Raji (cell line): ENCODE measurements at regions not wholly inside any gene's neighbourhood (a gene's known extent, or its start where the extent isn't known, plus 50 kb on each side); places are given as distances from the start of the nearest gene placed in this dataset.

Source experiments
- POLR2A ChIP-seq: IDR thresholded peaks from 2 replicates; pipeline ENCODE4 v1.6.1; 2011; ENCODE audit warnings: low read depth, low read length, control low read depth; ENCODE audit not compliant: insufficient read depth

DNA sequence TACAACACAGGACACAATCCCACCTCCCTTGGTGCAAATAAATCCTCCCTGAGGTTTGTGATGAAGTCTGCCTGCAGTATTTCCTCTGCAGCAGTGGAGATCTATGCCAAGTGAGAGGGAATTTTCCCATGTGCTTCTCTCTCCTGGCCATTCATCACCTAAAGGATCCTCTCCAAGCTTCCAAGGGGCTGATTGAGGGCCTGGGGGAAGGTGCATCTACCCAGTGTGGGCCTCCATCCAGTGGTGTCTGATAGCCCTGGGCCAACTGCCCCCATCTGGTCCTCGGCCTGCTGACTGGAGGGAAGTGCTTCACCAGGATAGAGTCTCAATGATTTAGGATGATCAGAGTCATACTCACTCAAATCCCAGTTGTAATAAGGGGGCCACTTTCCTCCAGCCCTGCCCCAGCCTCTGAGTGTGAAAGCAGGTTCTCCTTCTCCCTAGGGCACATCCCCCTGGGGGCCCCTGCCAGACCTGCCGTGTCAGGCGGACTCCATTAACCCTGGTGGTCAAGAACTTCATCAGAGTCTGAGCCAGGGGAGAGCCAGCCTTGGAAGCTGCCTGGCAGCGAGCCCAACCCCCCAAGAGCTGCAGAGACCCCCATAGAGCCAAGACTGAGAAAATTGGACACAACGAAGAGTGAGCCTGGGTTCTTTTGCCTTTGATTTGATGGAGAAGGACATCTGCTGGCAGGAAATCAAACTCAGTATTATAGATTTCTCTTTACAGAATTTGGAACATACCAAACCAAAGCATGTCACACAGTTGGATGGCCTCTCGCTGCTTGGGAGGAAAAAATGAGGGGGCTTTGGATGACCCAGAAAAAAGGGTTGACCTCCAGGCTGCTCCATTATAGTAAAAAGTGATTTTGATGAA lies 509.6 kb downstream of the CMPK2 start:
- TF ChIP-seq POLR2A = no peak

DNA sequence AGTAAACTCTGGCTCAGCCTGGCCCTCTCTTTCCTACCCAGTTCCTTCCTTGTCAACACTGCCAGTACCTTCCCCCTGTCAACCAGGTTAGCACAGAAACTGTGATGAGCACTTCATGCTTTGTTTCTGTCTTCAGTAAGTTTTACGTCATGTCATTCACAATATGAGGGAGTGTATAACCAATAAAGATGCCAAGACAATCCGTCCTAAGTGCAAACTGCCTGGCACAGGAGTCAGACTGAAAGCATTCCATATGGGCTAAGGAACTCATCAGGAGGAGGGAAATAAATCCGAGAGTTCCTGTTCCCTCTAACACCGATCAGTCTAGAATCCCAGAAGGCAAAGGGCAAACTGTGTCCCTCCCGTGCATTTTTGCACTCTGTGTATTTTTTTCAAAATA lies 507.2 kb downstream of the CMPK2 start:
- TF ChIP-seq POLR2A = no peak

DNA sequence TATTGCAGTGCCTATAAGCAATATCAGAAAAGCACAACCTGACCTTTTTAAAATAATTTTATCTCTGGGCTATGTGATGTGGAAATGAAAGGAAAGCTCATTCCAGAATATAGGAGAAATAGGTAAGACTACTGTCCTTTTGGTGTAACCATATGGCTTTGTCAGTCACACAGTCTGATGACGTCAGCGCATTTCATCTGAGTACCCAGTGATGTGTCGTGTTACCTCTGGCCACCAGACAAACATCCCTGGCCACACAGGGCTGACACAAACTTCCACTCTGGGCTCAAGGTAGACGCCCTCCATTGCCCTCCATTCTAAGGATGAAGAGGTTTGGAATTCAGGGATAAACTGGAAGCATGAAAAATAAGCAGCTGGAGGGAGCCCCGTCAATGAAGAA lies 506.7 kb downstream of the CMPK2 start:
- TF ChIP-seq POLR2A = no peak

DNA sequence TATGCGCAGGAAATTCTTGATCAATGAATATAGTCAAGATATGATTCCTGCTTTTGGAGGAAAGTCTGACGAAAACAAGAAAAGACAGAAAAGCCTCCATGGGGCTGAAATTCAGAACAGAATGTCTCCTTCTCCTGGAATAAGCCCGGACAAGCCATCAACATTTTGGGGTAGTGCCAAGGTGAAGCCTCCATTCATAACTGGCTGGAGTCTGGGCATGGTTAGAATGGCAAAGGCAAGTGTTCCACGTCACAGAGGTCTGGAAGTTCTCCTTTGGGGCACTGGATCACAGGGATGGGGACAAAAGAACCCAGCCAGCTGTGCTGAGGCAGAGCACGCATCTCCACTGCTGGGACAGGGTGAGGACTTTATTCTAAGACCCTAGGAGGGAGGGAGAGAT lies 505.7 kb downstream of the CMPK2 start:
- TF ChIP-seq POLR2A = no peak

DNA sequence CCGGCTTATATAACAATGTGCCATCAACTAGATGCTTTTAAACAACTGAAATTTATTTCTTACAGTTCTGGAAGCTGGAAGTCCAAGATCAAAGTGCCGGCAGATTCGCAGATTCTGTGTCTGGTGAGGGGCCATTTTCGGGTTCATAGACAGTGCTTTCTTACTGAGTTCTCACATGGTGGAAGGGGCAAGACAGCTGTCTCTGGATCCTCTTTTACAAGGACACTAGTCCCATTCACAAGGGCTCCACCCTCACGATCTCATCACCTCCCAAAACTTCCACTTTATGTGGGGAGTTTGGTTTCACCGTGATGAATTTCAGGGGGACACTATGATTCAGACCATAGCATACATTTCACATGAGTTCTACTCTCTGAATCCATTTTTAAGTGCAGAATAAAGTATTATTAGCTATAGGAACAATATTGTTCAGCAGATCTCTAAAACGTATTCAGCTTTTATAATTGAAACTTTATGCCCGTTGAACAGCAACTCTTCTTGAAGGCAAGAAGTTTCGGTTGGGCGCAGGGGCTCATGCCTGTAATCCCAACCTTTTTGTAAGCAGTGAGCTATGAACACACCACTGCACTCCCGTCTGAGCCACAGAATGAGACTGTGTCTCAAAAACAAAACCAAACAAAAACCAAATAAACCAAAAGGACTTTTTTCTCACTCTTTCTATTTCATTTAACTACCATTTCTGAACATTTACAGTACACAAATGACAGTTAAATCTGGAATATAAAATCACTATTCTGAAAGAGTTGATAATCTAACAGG lies 502.8 kb downstream of the CMPK2 start:
- no peak for TF ChIP-seq POLR2A

DNA sequence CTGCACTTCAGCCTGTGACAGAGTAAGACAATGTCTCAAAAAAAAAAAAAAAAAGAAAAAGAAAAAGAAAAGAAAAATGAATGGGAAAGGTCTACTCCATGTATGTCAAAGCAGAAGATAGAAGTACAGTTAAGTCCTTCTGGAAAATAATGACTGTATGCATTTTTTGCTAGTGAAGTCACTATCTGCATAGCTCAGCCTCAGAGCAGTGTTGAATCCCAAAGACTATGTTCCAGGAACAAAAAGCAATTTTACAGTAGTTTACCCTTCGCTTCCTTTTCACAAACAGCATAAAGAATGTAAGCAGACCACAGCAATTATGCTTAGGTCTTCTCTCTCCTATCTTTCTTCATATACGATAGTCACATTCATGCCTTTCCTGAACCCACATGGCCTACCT lies 497.4 kb downstream of the CMPK2 start:
- no peak for TF ChIP-seq POLR2A

DNA sequence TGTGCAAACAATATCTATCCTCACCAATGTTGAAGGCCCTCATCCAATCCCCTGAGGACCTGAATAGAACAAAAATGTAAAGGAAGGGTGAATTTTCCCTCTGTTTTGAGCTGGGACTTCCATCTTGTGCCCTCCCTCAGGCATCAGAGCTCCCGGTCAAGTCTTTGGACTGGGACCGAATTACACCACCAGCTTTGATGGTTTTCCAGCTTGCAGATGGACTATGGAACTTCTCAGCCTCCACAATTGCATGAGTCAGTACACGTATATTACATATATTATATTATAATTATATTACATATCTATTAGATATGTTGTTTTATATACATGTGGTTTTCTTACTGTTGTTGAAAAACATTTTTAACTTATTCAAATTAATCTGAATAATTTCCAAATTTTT lies 496.4 kb downstream of the CMPK2 start:
- no peak for TF ChIP-seq POLR2A

DNA sequence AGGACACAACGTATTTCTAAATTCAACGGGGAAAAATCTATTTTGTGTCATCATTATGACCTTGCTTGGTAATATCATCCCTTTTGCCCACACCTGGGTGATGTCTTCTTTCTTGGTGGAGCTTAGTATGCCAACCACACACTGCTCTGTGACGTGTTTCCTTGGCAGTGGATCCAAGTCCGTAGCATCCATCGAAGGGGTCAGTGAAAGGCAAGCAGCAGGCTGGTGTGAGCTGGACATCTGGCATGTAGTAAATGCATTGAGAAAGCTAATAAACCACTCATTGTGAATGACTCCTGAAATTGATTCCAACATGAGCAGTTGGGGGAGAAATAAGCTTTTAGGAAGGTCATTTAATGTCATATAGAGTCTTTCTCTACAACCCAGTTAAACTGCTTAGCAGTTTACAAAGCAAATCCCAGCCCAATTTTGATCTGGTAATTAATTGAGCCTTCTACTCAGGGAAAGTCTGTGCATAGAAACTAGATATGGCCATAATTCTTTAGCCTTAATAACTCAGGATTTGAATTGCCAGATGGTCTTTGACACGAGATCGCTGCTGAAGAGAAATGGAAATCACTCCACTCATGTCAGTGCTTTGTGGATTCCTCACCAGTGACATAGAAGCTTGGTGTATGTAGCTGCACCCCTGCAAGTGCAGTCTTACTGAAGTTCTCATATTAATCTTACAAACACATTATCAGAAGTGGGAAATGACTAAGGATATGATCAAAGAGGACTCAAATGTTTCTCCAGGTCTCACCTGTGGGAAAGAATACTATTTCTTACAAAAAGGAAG lies 494.8 kb downstream of the CMPK2 start:
- no peak for TF ChIP-seq POLR2A

DNA sequence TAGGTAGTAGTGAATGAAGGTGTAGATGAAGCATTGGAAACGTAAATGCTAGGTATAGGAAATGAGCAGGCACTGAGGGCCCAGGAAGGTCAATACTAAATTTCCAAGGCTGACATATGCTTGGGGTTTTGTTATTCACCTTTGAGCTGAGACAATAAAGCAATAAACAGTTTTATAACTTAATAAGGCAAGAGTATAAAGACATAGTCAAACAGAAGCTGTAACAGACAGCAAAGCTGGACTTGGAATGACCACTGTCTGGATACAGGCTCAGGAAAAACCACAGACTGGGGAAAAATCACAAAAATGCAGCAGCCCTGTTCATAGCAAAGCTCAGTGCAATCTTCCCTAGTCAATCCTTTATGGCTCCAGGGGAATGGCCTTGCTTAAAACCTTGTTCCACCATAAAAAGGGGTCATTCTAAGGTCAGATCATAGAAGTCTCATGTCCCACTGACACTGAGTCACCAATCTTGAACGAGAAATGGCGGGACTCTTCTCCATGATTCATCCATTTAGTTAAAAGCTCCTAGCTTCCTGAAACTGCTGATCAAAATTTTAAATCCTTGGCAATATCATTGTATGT lies 493.3 kb downstream of the CMPK2 start:
- no peak for TF ChIP-seq POLR2A

DNA sequence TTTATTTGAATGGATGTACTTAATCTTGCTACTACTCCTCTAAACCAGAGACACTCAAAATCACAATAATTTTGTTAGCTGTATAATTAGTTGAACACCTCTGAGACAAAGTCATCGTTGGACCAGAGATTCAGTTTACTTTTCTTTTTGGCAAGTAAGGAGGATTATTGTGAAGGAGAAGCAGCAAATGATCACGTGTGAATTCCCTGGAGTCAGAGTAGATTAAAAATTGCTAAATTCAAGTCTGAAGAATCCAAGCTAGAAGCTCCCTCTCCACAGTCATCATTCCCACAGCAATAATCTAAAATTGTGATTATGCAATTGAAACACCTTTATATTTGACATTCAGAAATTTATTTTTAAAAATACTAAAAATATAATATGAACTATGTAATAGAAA lies 484.4 kb downstream of the CMPK2 start:
- TF ChIP-seq POLR2A = no peak

DNA sequence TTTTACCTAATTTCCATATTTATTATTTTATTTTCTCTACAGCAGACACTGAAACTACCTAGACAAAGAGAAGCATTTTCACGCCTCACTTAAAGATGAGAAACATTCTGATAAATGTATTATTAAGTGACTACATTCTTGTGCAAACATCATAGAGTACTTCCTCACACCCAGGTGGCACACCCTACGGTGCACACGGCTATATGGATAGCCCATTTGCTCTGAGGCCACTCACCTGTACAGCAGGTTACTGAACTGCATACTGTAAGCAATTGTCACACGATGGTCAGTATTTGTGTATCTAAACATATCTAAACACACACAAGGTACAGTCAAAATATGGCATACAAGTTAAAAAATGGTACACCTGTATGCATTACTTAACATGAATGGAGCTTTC lies 481.4 kb downstream of the CMPK2 start:
- no peak for TF ChIP-seq POLR2A

DNA sequence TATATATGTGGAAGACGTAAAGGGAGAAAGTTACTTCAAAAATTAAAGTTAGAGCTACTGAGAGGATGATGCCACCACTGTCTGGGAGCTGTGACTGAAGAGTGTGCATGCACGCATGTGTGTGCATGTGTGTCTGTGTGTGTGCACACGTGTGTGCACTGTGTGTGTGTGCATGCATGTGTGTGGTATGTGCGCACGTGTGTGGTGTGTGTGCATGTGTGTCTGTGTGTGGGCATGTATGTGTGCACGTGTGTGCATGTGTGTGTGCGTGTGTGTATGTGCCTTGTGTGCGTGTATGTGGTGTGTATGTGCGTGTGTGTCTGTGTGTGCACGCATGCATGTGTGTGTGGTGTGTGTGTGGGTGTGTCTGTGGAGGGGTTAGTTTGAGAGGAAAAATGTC lies 473.4 kb downstream of the CMPK2 start:
- TF ChIP-seq POLR2A = no peak

DNA sequence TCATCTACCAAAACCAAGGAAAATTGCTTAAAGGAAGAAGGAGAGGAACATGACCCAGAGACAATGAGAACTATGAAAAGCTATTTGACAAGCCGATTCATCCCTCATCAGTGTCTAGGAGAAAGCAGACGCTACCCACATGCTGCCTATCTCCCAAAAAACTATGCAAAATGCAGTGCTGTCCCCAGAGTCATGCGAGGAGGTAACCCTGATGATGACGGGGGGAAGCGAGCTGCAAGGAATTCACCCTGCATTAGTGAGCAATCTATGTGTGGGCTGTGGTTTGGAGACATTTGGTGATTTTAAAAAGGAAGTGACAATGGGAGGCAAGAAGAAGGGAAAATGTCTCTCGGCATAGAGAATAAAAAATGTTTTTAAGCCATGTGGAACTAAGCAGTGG lies 472.7 kb downstream of the CMPK2 start:
- no peak for TF ChIP-seq POLR2A

DNA sequence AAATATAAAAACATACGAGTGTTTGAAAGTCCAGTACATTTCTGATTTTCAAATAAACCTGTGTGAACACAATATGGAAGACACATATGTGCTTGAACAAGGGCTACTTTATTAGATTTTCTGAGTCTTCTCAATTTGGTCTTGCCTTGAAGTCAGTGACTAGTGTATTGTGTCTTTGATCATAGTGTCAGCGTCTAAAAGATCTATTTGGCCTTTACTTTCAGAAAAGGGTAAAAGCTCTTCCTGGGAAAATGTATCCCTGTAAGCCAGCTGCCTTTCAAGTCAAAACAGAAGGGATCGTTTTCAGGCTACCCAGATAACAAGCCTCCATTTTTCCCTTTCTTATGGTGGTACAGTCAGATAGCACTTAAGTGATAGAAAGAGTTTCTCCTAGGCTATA lies 471.9 kb downstream of the CMPK2 start:
- TF ChIP-seq POLR2A = no peak

DNA sequence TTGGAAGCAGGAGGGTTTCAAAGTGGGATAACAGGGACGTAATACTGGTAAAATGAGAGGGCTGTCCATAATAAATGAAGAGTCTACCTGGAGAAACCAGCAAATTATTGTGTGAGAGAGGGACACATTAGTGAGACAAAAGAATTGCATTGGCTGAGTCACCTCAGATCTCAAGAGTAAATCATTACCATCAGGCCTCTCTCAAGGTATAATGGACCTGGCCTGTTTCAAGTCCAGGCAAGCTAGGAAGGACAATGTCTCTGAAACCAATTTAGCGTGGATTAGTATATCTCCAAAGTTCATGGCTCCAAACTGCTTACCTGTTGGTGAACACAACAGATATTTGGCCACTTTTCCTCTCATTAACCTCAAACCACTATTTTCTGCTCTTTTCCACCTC lies 471.4 kb downstream of the CMPK2 start:
- no peak for TF ChIP-seq POLR2A
